Peyer's patch (tissue), 4 donors: ENCODE measurements at regions not wholly inside any gene's neighbourhood (a gene's known extent, or its start where the extent isn't known, plus 50 kb on each side); places are given as distances from the start of the nearest gene placed in this dataset.
"Not testable (repeated sequence)": the region's sequence is repeated elsewhere in the genome, so short reads cannot be mapped to it uniquely, and the experiment has no call there.

ENCODE experiments used
- DNase-seq, 3 donors: peaks; one replicate each; pipeline ENCODE4 v3.0.0-alpha.2; 2017 to 2019
- H3K27ac ChIP-seq, 4 donors: fragments of 200-600 bp; sonication (generic); one replicate each; pipeline ENCODE4 v1.5.1; 2016 to 2019
- H3K27me3 ChIP-seq, 2 donors: fragments of 200-600 bp; sonication (generic); one replicate each; pipeline ENCODE4 v1.5.1; 2019
- H3K36me3 ChIP-seq, 3 donors: fragments of 200-600 bp; sonication (generic); one replicate each; pipeline ENCODE4 v1.5.1; 2016 to 2019
- H3K4me1 ChIP-seq, 4 donors: fragments of 200-600 bp; sonication (generic); one replicate each; pipeline ENCODE4 v1.5.1; 2016 to 2019
- H3K4me3 ChIP-seq, 4 donors: fragments of 200-600 bp; sonication (generic); 1 replicate in 3 of 4; 2 replicates in 1 of 4; pipeline ENCODE4 v1.5.1; 2016 to 2019; ENCODE audit warnings: mild to moderate bottlenecking in 1 of 4
- H3K9me3 ChIP-seq, 4 donors: fragments of 200-600 bp; sonication (generic); one replicate each; pipeline ENCODE4 v1.5.1; 2016 to 2019; ENCODE audit warnings: mild to moderate bottlenecking in 1 of 4
- POLR2A ChIP-seq, 2 donors: fragments of 450-650 bp; IDR thresholded peaks; one replicate each; pipeline ENCODE4 v1.5.1; 2017; ENCODE audit warnings: antibody characterized with exemption in 2 of 2, mild to moderate bottlenecking in 2 of 2, moderate library complexity in 2 of 2
- TF ChIP-seq, protein P1 (sequence below), 6 experiments: fragments of 450-650 bp in 4 of 6; fragments of 200-600 bp in 2 of 6; sonication (generic) in 1 of 6; IDR thresholded peaks; one replicate each; pipeline ENCODE4 v1.5.1; 2017 to 2019; ENCODE audit warnings: antibody characterized with exemption in 6 of 6, mild to moderate bottlenecking in 3 of 6, moderate library complexity in 1 of 6

- H3K4me1 ChIP-seq = no peaks in the 10 kb centered on the region
- no peaks in the 10 kb centered on the region for H3K27me3 ChIP-seq
- H3K27ac ChIP-seq = no peak overlapping the region
- H3K36me3 ChIP-seq = no peaks in the 10 kb centered on the region
- no peak for DNase-seq
- TF ChIP-seq, protein P1, sequence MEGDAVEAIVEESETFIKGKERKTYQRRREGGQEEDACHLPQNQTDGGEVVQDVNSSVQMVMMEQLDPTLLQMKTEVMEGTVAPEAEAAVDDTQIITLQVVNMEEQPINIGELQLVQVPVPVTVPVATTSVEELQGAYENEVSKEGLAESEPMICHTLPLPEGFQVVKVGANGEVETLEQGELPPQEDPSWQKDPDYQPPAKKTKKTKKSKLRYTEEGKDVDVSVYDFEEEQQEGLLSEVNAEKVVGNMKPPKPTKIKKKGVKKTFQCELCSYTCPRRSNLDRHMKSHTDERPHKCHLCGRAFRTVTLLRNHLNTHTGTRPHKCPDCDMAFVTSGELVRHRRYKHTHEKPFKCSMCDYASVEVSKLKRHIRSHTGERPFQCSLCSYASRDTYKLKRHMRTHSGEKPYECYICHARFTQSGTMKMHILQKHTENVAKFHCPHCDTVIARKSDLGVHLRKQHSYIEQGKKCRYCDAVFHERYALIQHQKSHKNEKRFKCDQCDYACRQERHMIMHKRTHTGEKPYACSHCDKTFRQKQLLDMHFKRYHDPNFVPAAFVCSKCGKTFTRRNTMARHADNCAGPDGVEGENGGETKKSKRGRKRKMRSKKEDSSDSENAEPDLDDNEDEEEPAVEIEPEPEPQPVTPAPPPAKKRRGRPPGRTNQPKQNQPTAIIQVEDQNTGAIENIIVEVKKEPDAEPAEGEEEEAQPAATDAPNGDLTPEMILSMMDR (IDR thresholded peaks at IDR 0.05) = no peak
- TF ChIP-seq POLR2A (IDR thresholded peaks at IDR 0.05) = no peak
- no peaks in the 10 kb centered on the region for H3K9me3 ChIP-seq
- H3K4me3 ChIP-seq = no peak overlapping the region
Measured at GRCh38 chr13:44833626-44834025, 155.6 kb downstream of the NUFIP1 start.

DNA sequence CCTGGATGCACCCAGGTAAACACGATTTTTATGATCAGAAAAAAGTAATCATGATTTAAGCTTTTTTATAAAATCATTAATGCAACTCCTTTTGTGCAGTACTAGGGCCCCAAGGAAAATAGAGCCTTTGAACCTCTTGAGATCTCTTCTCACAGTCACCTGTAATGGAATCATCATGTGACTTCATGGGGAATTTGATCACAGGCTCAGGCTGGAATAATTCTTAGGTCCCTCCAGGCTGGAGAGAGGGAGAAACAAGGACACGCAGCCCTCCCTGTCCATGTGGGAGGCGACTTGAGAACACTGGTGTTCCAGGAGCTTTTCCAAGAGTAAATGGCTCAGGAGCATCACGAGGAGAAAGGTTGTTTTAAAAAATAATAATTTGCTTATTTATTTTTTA lies 156.1 kb downstream of the NUFIP1 start:
- Histone ChIP-seq H3K27me3 (no peaks in the 10 kb centered on the region), H3K4me1 (no peaks in the 10 kb centered on the region), H3K27ac (no peak overlapping the region), H3K36me3 (no peaks in the 10 kb centered on the region), H3K9me3 (no peaks in the 10 kb centered on the region), H3K4me3 (no peak overlapping the region)
- no peak for DNase-seq
- no peak for TF ChIP-seq POLR2A (IDR thresholded peaks at IDR 0.05)
- TF ChIP-seq, protein P1 (IDR thresholded peaks at IDR 0.05) = no peak

GRCh38 chr13:44826591-44827350 lies 162.5 kb downstream of the NUFIP1 start:
- DNase-seq = no peak
- H3K9me3 ChIP-seq = no peaks in the 10 kb centered on the region
- no peak overlapping the region for H3K4me3 ChIP-seq
- no peak for TF ChIP-seq POLR2A (IDR thresholded peaks at IDR 0.05)
- TF ChIP-seq, protein P1 (IDR thresholded peaks at IDR 0.05) = no peak
- no peaks in the 10 kb centered on the region for H3K4me1 ChIP-seq
- H3K36me3 ChIP-seq = no peaks in the 10 kb centered on the region
- H3K27me3 ChIP-seq = no peaks in the 10 kb centered on the region
- H3K27ac ChIP-seq = no peak overlapping the region

GRCh38 chr13:44825953-44826352 lies 163.3 kb downstream of the NUFIP1 start:
- Histone ChIP-seq H3K4me3 (no peak overlapping the region), H3K27me3 (no peaks in the 10 kb centered on the region), H3K27ac (no peak overlapping the region), H3K9me3 (no peaks in the 10 kb centered on the region), H3K4me1 (no peaks in the 10 kb centered on the region), H3K36me3 (no peaks in the 10 kb centered on the region)
- no peak for DNase-seq
- no peak for TF ChIP-seq POLR2A (IDR thresholded peaks at IDR 0.05)
- TF ChIP-seq, protein P1 (IDR thresholded peaks at IDR 0.05) = no peak

DNA sequence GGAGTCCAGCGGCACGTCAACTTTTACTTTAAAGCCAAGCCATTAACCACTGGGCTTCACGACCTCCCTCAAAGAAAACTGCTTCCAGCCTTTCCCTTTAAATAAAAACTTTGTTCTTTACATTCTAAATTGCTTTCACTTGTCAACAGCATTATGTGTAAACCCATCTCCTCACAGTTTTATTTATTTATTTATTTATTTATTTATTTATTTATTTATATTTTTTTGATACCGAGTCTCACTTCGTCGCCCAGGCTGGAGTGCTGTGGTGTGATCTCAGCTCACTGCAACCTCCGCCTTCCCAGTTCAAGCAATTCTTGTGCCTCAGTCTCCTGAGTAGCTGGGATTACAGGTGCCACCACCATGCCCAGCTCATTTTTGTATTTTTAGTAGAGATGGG lies 165.7 kb downstream of the NUFIP1 start:
- not testable (repeated sequence) for H3K4me3 ChIP-seq, H3K4me1 ChIP-seq, DNase-seq, H3K36me3 ChIP-seq, H3K27me3 ChIP-seq, H3K27ac ChIP-seq, H3K9me3 ChIP-seq

GRCh38 chr13:44822291-44822690 lies 167.0 kb downstream of the NUFIP1 start:
- DNase-seq = no peak
- Histone ChIP-seq H3K36me3 (no peaks in the 10 kb centered on the region), H3K4me1 (no peaks in the 10 kb centered on the region), H3K27me3 (no peaks in the 10 kb centered on the region), H3K9me3 (no peaks in the 10 kb centered on the region), H3K27ac (no peak overlapping the region), H3K4me3 (no peak overlapping the region)
- no peak for TF ChIP-seq POLR2A (IDR thresholded peaks at IDR 0.05)
- TF ChIP-seq, protein P1 (IDR thresholded peaks at IDR 0.05) = no peak
